HG03575 (cell line): ENCODE measurements at regions not wholly inside any gene's neighbourhood (a gene's known extent, or its start where the extent isn't known, plus 50 kb on each side); places are given as distances from the start of the nearest gene placed in this dataset.

Source experiments
- ATAC-seq: cut with Tn5 transposase; IDR thresholded peaks from one replicate; pipeline ENCODE4 v1.9.1; 2021; ENCODE audit not compliant: unreplicated experiment, insufficient number of reproducible peaks, low FRiP score; ENCODE audit errors: extremely low read depth

GRCh38 chr5:158393457-158393856, 534.5 kb upstream of the CLINT1 start:
- ATAC-seq = no peak

GRCh38 chr5:158392753-158393152, 533.8 kb upstream of the CLINT1 start:
- no peak for ATAC-seq

- ATAC-seq = no peak
Measured at GRCh38 chr5:158390577-158390976, 531.6 kb upstream of the CLINT1 start.

GRCh38 chr5:158389786-158390185, 530.8 kb upstream of the CLINT1 start:
- no peak for ATAC-seq

GRCh38 chr5:158388021-158388420, 529.1 kb upstream of the CLINT1 start:
- no peak for ATAC-seq

- ATAC-seq = no peak
Measured at GRCh38 chr5:158387499-158387898, 528.6 kb upstream of the CLINT1 start.

GRCh38 chr5:158385982-158386381, 527.0 kb upstream of the CLINT1 start:
- no peak for ATAC-seq

GRCh38 chr5:158384535-158385481, 525.9 kb upstream of the CLINT1 start:
- no peak for ATAC-seq

GRCh38 chr5:158383486-158383885, 524.5 kb upstream of the CLINT1 start:
- no peak for ATAC-seq

- ATAC-seq = peak; percentile 91
Measured at GRCh38 chr5:158382473-158382872, 523.5 kb upstream of the CLINT1 start.

GRCh38 chr5:158381614-158382160, 522.7 kb upstream of the CLINT1 start:
- no peak for ATAC-seq

- ATAC-seq = no peak
Measured at GRCh38 chr5:158380661-158381060, 521.7 kb upstream of the CLINT1 start.

GRCh38 chr5:158378931-158379330, 520.0 kb upstream of the CLINT1 start:
- no peak for ATAC-seq

- no peak for ATAC-seq
Measured at GRCh38 chr5:158376679-158377078, 517.7 kb upstream of the CLINT1 start.

GRCh38 chr5:158375531-158375930, 516.6 kb upstream of the CLINT1 start:
- no peak for ATAC-seq

GRCh38 chr5:158373608-158374395, 514.9 kb upstream of the CLINT1 start:
- no peak for ATAC-seq

- ATAC-seq = no peak
Measured at GRCh38 chr5:158369241-158369640, 510.3 kb upstream of the CLINT1 start.

- ATAC-seq = no peak
Measured at GRCh38 chr5:158368686-158369085, 509.7 kb upstream of the CLINT1 start.

GRCh38 chr5:158364367-158364766, 505.4 kb upstream of the CLINT1 start:
- ATAC-seq = no peak

GRCh38 chr5:158354958-158355357, 496.0 kb upstream of the CLINT1 start:
- no peak for ATAC-seq
